GM18519 (cell line): ENCODE measurements at regions not wholly inside any gene's neighbourhood (a gene's known extent, or its start where the extent isn't known, plus 50 kb on each side); places are given as distances from the start of the nearest gene placed in this dataset.
A peak's percentile ranks its signal among the peaks of the same experiment; 100 is the strongest.
"Not testable (repeated sequence)": the region's sequence is repeated elsewhere in the genome, so short reads cannot be mapped to it uniquely, and the experiment has no call there.

Source experiments
- ATAC-seq: cut with Tn5 transposase; IDR thresholded peaks from one replicate; pipeline ENCODE4 v1.9.1; 2021; ENCODE audit warnings: mild to moderate bottlenecking, moderate library complexity; ENCODE audit not compliant: unreplicated experiment, low FRiP score

DNA sequence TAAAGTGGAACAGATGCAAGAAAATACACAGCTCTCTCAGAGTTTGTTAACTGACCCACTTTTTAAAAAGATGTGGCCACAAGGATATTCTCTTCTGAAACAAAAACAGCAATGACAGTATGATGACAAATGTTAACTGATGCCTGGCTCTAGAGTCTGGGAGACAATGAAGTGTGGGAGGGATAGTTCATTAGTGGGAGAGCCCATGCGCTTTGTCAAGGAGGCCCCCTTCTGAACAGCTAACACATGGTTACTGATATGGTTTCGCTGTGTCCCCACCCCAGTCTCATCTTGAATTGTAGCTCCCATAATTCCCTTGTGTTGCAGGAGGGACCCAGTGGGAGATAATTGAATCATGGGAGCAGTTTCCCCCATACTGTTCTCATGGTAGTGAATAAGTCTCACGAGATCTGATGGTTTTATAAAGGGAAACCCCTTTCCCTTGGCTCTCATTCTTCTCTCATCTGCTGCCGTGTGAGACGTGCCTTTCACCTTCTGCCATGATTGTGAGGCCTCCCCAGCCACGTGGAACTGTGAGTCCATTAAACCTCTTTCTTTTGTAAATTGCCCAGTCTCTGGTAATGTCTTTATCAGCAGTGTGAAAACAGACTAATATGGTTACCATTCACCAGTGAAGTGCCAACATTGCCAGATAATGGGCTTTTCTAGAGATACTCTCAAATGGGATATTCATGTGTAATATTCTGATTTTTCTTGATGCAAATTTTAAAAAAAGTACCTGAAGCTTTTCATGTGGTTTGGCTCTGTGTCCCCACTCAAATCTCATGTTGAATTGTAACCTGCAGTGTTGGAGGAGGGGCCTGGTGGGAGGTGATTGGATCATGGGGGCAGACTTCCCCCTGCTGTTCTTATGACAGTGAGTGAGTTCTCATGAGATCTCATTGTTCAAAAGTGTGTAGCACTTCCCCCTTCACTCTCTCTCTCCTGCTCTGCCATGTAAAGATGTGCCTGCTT lies 435.8 kb downstream of the SHISA9 start:
- not testable (repeated sequence) for ATAC-seq

DNA sequence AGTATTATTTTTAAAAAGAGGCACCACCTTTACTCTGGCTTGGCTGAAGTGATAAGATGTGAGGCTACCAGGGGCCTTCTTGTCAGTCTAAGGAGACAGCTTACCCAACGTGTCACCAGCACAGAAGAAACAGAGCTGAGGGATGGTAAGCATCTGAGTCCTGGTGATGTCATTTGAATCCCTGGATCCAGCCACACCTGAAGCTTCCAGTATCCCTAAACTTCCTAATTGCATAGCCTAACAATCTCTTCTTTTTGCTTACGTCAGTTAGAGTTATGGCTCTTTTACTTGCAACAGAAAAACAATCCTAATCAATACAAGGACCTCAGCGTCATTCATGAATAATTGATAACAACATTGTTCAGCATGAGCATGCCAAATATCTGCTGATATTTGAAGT lies 436.6 kb downstream of the SHISA9 start:
- ATAC-seq: no peak

DNA sequence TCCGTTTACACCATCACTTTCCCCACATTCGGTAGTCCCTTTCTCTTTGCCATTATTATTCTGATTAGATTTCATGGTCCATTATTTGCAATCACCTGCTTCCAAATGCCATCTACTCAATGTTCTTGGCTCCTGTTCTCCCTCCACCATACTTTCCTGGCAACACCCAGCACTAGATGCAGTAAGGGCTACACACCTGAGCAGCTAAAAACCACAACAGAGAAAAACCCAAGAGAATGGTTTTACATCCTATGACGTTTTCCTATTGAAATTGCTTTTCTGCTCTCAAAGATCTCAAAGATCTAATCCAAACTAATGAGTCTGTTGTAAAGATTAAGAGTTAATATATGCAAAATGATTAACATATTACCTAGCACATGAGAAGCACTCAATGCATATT lies 441.3 kb downstream of the SHISA9 start:
- no peak for ATAC-seq

DNA sequence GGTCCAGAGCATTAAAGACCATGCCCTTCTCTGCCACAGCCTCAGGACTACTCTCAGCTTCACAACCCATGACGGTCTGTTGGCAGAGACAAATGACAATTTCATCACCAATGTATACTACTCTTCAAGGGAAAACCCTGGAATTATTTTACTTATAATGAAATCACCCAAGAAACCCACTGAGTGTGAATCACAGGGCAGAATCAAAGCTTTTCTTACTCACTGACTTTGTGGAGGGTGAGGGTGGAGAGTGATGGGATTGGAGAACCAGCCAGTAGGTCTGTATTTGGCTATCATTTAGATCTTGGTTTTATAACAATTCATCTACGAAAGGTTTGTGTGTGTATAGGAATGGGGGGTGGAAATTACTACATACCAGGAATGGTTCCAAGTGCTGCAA lies 442.6 kb downstream of the SHISA9 start:
- no peak for ATAC-seq

DNA sequence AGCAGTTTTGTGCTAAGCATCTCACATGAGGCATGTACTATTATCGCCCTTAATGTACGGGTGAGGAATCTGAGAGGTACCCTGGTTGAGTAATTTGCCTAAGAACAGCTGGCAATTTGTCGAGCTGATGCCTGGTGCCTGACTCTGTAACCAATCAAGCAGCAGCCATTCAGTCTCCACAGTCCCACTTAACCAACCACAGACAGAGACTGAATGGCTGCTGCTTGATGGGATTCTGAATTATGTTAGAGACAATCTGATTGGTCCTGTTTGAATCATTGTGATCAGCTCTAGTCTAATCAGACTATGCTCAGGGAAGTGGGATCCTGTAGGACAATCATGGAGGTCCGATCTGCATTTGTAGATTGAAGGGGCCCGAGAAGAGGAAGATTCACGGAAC lies 447.0 kb downstream of the SHISA9 start:
- ATAC-seq: no peak

DNA sequence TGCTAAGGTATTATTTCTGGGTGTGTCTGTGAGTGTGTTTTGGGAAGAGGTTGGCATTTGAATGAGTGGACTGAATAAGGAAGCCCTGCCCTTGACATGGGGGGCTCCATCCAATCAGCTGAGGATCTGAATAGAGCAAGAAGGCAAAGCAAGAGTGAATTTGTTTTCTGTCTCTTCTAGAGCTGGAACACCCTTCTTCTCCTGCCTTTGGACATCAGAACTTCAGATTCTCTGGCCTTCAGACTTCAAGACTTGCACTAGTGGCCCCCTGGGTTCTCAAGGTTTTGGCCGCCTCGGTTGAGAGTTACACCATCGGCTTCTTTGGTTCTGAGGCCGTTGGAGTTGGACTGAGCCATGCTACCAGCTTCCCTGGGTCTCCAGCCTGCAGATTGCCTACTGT lies 448.6 kb downstream of the SHISA9 start:
- no peak for ATAC-seq

DNA sequence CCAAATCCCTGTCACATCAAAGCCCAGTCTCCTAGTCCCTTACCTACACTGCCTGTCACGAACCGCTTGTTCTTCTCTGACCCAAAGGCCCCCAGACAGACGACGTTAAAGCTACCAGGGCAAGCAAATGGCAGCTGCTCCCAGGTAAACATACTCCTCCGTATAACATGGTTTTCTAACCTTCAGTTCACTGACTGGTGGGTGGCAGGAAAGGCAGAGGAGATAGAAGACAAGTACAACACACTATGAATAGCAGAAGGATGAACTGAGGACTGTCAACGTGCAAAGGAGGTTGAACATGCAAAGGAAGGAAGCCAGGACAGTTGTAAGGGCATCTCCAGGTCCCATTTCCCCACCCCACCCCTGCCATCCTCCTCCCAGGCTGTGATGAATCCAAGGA lies 449.8 kb downstream of the SHISA9 start:
- no peak for ATAC-seq

DNA sequence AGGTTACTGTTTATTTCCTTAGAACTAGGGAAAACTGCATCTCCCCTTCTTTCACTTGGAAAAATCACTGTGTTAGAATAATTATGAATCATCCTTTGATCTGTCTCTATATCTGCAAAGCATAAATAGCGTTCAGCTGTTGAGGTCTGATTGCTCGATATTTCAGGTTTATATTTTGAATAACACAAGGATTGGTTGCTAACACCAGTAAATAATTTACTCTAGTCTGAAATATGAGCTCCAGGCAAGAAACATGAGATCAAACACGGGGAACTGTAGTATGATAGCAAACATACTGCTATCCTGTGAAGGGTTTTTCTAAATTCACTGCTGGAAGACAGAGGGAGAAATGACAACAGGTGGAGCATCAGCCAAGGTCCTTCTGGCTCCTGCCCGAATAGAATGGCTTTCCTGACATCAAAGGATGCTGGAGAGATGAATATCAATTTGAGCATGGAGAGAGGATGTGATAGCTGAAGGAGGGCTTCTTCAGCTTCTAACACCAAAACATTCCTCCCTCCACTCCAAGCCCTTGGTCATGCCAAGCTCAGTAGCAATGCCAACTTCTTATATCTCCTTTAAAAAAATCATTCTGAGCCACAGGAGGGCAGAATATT lies 450.3 kb downstream of the SHISA9 start:
- no peak for ATAC-seq

DNA sequence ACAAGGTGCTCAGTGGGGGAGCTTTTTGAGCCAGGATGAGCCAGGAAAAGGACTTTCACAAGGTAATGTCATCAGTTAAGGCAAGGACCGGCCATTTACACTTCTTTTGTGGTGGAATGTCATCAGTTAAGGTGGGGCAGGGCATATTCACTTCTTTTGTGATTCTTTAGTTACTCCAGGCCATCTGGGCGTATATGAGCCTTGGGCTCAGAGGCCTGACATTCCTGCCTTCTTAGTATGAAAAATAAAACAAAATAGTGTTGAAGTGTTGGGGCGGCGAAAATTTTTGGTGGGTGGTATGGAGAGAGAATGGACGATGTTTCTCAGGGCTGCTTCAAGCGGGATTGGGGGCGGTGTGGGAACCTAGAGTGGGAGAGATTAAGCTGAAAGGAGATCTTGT lies 451.4 kb downstream of the SHISA9 start:
- not testable (repeated sequence) for ATAC-seq

DNA sequence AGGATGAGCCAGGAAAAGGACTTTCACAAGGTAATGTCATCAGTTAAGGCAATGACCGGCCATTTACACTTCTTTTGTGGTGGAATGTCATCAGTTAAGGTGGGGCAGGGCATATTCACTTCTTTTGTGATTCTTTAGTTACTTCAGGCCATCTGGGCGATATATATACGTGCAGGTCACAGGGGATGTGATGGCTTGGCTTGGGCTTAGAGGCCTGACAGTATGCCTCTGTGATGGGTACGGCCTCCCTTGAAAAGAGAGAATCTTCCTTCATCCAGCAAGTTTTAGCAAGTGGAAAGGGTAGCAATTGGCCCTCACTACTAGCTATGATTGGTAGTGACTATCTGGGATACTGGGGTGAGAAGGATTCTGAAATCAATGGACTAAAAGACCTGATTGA lies 456.4 kb downstream of the SHISA9 start:
- ATAC-seq: not testable (repeated sequence)

DNA sequence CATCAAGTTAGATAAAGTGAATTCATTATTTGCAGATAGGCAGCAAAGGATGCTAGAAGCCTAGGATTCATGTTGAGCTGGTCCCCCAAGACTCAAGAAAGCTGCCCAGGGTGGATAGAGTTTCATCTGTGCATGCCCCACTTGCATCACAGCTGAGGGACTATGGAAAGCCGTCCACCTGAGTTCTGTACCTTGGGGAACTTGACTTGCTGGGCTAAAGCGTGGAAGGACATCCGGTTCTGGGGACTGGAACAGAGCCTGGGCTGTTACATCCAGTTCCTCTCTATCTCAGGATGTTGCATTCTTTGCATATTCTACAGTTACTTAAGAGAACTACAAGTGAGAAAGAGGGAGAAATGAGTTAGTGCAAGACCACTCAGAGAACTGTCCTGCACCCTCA lies 458.4 kb downstream of the SHISA9 start:
- no peak for ATAC-seq

DNA sequence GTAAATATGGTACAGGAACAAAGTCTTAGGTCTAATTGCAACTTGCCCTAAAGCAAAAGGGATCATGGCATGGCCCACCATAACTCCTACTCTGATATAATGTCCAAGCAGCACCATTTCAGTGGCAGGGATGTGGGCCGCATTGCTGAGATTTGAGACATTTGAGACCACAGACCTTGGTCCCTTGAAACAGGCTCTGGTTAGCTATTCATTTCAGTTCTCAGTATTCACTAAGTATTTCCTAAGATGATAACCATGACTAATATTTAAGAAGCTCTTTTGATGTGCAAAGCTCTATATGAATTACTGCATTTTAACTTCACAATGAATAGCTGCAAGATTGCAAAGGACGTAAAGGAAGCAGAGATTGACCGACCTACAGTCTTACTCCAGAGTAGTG lies 471.0 kb downstream of the SHISA9 start:
- no peak for ATAC-seq

DNA sequence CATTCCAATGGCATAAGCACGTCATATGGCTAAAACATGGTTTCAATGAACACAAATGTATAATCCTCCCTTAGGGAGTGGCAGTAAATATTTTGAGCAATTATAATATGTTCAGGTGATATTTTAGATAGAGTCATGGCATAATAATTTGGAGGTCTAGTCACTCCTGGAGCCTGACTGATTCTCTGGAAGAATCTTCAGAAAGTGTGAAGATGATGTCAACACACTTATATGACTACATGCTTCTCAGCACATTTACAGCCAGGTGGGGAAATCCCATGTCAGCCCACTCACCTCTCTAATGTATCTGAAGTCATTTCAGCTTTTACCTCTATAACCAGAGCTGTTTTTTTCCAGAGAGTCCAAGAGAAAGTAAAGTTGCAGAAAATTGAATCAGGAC lies 474.8 kb downstream of the SHISA9 start:
- peak; percentile 53 for ATAC-seq

DNA sequence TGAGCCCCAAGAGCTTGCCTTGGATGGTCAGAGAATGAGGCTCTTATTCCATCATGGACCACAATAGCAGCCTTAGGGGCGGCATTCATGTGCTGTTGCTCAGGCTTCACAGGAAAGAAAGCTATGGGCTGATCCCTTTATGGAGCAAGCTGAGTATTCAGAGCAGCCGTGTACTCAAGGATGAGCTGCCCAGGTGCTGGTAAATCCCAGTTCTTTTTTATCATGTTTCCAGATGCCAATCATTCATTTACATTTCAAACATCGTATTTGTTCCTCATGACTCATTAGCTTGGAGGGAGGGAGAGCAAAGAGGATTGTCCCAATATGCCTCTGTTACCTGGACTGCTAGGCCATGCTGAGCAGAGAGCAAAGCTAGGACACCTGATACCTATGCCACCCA lies 475.7 kb downstream of the SHISA9 start:
- no peak for ATAC-seq

DNA sequence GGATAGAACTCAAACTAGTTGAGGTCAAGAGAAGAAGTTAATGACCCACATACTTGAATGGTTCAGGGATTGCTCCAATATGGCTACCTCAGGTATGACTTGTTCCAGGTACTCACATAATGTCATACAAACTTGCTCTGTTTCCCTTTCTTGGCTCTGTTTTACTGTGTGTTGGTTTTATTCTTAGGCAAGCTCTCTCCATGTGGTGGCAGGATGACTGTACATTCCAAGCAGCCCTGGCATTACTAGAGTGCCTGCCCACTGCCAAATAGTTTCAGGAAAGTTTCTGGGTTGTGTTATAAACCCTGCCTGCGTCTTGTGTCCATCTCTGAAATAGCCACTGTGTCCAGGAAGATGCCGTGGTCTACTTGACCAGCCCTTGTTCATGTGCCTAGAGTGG lies 476.8 kb downstream of the SHISA9 start:
- ATAC-seq: no peak

DNA sequence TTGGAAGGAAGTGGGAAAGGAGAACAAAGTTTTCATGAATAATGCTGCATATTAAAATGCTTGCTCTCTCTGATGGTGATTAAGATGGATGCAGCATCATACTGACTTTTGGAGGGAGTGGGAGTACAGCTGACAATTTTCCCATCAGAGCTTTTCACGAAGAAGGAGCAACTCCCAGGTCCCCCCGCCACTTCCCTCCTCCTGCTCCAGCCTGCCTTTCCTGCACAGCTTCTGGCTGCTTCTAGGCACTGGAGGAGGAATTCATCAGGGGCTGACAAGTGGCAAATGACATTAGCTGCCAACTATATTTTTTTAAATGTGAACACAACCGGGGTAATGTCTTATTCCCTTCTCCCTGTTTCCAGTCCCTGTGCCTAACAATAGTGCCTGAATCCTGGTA lies 477.9 kb downstream of the SHISA9 start:
- ATAC-seq: no peak

DNA sequence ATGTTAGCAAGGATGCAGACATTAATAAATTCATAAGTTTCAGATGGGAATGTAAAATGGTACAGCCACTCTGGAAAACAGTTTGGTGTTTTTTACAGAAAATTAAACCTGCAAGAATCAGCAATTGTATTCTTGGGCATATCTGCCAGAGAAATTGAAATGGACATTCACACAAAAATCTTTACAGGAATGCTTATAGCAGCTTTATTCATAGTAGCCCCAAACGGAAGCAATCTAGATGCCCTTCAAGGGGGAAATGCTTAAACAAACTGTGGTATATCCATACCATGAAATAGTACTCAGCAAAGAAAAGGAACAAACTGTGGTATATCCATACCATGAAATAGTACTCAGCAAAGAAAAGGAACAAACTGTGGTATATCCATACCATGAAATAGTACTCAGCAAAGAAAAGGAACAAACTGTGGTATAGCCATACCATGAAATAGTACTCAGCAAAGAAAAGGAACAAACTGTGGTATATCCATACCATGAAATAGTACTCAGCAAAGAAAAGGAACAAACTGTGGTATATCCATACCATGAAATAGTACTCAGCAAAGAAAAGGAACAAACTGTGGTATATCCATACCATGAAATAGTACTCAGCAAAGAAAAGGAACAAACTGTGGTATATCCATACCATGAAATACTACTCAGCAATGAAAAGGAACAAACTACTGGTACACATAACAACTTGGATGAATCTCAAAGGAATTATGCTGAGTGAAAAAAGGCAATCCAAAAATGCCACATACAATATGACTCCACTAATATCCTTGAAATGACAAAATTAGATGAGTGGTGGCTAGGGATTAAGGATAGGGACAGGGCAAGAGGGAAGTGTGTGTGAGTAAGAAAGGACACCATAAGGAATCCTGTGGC lies 484.0 kb downstream of the SHISA9 start:
- ATAC-seq: not testable (repeated sequence)

DNA sequence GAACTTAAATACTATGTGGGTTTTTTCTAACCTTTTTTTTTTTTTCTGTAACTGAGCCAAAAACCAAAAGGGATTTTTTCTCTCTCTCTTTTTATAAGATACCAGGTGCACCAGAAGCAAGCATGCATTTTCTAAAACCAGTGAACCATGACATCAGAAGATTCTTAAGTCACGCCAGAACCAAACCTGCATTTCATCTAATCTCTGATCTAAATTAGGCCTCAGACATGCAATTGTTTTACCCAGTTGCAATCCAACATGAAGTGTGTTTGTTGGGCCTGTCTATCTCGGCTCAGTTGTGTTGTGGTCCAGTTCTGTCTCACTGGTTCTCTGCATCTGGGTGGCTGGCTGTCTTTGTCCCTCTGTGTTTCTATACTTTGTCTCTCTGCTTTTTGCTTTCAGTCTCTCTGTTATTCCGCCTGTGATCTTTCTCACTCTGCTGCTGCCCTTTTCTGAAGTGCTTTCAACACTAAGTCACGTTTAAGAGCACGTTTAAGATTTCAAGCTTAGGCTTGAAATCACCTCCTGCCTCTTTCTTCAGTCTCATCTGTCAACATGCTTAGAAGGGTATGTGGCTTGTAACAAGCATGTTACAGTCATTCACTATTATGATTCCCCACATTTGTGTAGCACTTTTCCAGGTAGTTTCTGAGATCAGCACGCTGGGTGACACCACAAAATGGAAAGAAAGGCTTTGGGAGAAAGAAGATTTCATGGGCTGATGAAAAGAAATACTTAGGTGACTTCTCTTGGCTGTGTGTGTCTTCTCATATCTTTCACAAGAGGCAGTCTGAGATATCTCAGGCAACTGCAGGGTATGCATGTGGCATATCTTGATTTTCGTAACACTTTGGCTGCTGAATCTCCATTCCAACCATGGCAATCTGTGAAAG lies 488.9 kb downstream of the SHISA9 start:
- ATAC-seq: peak; percentile 47

DNA sequence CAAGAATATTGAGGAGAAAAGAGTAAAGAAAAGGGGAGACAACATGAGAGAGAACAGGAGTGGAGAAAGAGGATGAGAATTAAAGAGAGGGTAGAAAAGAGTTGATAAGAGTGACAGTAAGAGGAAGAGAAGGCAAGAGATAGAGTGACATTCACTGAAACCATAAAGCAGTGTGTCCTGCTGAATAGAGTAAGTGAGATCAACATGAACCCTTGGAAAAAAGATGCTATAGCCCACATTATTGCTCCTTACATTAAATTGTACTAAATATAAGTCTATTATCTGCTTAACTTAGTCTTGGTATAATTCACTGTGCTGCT lies 489.5 kb downstream of the SHISA9 start:
- ATAC-seq: no peak

DNA sequence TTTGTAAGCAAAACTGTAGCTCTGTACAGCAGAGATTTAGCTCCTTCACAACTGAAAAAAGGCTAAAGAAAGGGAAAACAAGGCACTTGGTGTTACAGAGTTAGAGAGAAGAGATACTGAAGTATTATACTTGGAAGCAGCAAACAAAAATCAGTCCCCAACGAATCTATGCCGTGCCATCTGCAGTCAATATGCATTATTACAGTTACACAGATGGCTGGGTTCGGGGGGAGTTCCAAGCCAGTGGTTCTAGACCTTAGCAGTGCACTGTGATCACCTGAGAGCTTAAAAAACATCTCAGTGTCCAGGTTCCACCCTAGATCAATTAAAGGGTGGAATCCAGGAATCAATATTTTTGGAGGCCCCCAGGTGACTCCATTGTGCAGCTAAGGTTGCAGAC lies 489.9 kb downstream of the SHISA9 start:
- no peak for ATAC-seq
